ENCODE measurements at regions not wholly inside any gene's neighbourhood (a gene's known extent, or its start where the extent isn't known, plus 50 kb on each side); places are given as distances from the start of the nearest gene placed in this dataset.

DNA sequence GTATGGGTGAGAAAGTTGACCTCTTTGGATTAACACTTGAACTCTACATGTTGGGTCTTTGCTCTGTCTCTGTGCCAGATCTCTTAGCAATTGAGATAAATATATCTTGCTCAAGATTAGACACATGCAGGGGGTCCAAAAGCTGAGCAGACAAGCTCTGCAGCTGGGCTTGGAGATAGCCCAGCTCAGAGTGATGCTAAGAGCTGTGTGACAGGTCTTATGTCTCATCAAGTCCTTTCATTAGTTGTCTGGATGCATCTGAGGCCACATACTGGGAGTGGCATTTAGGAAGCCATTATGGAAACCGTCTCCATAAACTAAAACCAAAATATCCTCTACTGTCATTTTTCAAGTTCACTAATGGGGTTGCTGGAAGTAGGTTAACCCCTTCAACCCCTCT is 289.4 kb upstream of the DUSP10 start:
- no peak for TF ChIP-seq EZH2 (IDR thresholded peaks at IDR 0.05; ENCODE audit: borderline replicate concordance)
- TF ChIP-seq, protein P1, sequence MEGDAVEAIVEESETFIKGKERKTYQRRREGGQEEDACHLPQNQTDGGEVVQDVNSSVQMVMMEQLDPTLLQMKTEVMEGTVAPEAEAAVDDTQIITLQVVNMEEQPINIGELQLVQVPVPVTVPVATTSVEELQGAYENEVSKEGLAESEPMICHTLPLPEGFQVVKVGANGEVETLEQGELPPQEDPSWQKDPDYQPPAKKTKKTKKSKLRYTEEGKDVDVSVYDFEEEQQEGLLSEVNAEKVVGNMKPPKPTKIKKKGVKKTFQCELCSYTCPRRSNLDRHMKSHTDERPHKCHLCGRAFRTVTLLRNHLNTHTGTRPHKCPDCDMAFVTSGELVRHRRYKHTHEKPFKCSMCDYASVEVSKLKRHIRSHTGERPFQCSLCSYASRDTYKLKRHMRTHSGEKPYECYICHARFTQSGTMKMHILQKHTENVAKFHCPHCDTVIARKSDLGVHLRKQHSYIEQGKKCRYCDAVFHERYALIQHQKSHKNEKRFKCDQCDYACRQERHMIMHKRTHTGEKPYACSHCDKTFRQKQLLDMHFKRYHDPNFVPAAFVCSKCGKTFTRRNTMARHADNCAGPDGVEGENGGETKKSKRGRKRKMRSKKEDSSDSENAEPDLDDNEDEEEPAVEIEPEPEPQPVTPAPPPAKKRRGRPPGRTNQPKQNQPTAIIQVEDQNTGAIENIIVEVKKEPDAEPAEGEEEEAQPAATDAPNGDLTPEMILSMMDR (IDR thresholded peaks at IDR 0.05; ENCODE audit: poor library complexity): no peak
- TF ChIP-seq EZH2phosphoT487 (IDR thresholded peaks at IDR 0.05; ENCODE audit: low read depth, severe bottlenecking, unreplicated experiment): no peak
- WGBS (ENCODE audit: low lambda C conversion rate, missing lambda C conversion rate): 59% methylated on average over 1 of the region's 1 CpG
- no peaks in the 10 kb centered on the region for H3K9me3 ChIP-seq (ENCODE audit: low read depth)
- H4K20me1 ChIP-seq (ENCODE audit: insufficient read depth, poor library complexity, severe bottlenecking): no peaks in the 10 kb centered on the region
- no peaks in the 10 kb centered on the region for H3K79me2 ChIP-seq
- H3K27me3 ChIP-seq: no peaks in the 10 kb centered on the region
- DNase-seq (ENCODE audit: low spot score): no peak
- H3K9me2 ChIP-seq (replicated peaks; ENCODE audit: insufficient read depth): no peaks in the 10 kb centered on the region
- no peak overlapping the region for H3K27ac ChIP-seq
- no peak overlapping the region for H3K4me2 ChIP-seq
- no peaks in the 10 kb centered on the region for H3K36me3 ChIP-seq (replicated peaks; ENCODE audit: insufficient read depth, low read depth)
- no peak overlapping the region for H3K4me3 ChIP-seq
- H2AFZ ChIP-seq: no peak overlapping the region
- no peaks in the 10 kb centered on the region for H3K4me1 ChIP-seq (ENCODE audit: insufficient read depth)

GRCh38 chr1:222028676-222029075 is 286.8 kb upstream of the DUSP10 start:
- H3K4me2 ChIP-seq: no peak overlapping the region
- H3K9me3 ChIP-seq (ENCODE audit: low read depth): no peaks in the 10 kb centered on the region
- TF ChIP-seq, protein P1 (IDR thresholded peaks at IDR 0.05; ENCODE audit: poor library complexity): no peak
- TF ChIP-seq EZH2phosphoT487 (IDR thresholded peaks at IDR 0.05; ENCODE audit: low read depth, severe bottlenecking, unreplicated experiment) (no peak), EZH2 (IDR thresholded peaks at IDR 0.05; ENCODE audit: borderline replicate concordance) (no peak)
- 82% methylated on average over 2 of the region's 2 CpGs for WGBS (ENCODE audit: low lambda C conversion rate, missing lambda C conversion rate)
- H3K36me3 ChIP-seq (replicated peaks; ENCODE audit: insufficient read depth, low read depth): no peaks in the 10 kb centered on the region
- no peak overlapping the region for H3K4me3 ChIP-seq
- no peaks in the 10 kb centered on the region for H4K20me1 ChIP-seq (ENCODE audit: insufficient read depth, poor library complexity, severe bottlenecking)
- no peak overlapping the region for H2AFZ ChIP-seq
- no peak for DNase-seq (ENCODE audit: low spot score)
- H3K79me2 ChIP-seq: no peaks in the 10 kb centered on the region
- H3K4me1 ChIP-seq (ENCODE audit: insufficient read depth): no peaks in the 10 kb centered on the region
- H3K27ac ChIP-seq: no peak overlapping the region
- no peaks in the 10 kb centered on the region for H3K27me3 ChIP-seq
- H3K9me2 ChIP-seq (replicated peaks; ENCODE audit: insufficient read depth): no peaks in the 10 kb centered on the region

GRCh38 chr1:222028116-222028515 is 286.2 kb upstream of the DUSP10 start:
- no peak for DNase-seq (ENCODE audit: low spot score)
- H3K27me3 ChIP-seq: no peaks in the 10 kb centered on the region
- no peak overlapping the region for H3K27ac ChIP-seq
- H3K36me3 ChIP-seq (replicated peaks; ENCODE audit: insufficient read depth, low read depth): no peaks in the 10 kb centered on the region
- TF ChIP-seq EZH2 (IDR thresholded peaks at IDR 0.05; ENCODE audit: borderline replicate concordance): no peak
- TF ChIP-seq, protein P1 (IDR thresholded peaks at IDR 0.05; ENCODE audit: poor library complexity): no peak
- no peak for TF ChIP-seq EZH2phosphoT487 (IDR thresholded peaks at IDR 0.05; ENCODE audit: low read depth, severe bottlenecking, unreplicated experiment)
- no peak overlapping the region for H3K4me3 ChIP-seq
- H3K9me3 ChIP-seq (ENCODE audit: low read depth): no peaks in the 10 kb centered on the region
- no peaks in the 10 kb centered on the region for H3K9me2 ChIP-seq (replicated peaks; ENCODE audit: insufficient read depth)
- H4K20me1 ChIP-seq (ENCODE audit: insufficient read depth, poor library complexity, severe bottlenecking): no peaks in the 10 kb centered on the region
- no peaks in the 10 kb centered on the region for H3K4me1 ChIP-seq (ENCODE audit: insufficient read depth)
- H3K79me2 ChIP-seq: no peaks in the 10 kb centered on the region
- WGBS (ENCODE audit: low lambda C conversion rate, missing lambda C conversion rate): 73% methylated on average over 3 of the region's 3 CpGs
- no peak overlapping the region for H3K4me2 ChIP-seq
- no peak overlapping the region for H2AFZ ChIP-seq

- Histone ChIP-seq H3K4me2 (no peak overlapping the region), H4K20me1 (ENCODE audit: insufficient read depth, poor library complexity, severe bottlenecking) (no peaks in the 10 kb centered on the region), H2AFZ (no peak overlapping the region), H3K27me3 (no peaks in the 10 kb centered on the region), H3K4me3 (no peak overlapping the region), H3K36me3 (replicated peaks; ENCODE audit: insufficient read depth, low read depth) (no peaks in the 10 kb centered on the region), H3K9me2 (replicated peaks; ENCODE audit: insufficient read depth) (no peaks in the 10 kb centered on the region), H3K79me2 (no peaks in the 10 kb centered on the region), H3K9me3 (ENCODE audit: low read depth) (no peaks in the 10 kb centered on the region), H3K4me1 (ENCODE audit: insufficient read depth) (no peaks in the 10 kb centered on the region), H3K27ac (no peak overlapping the region)
- WGBS (ENCODE audit: low lambda C conversion rate, missing lambda C conversion rate): 89% methylated on average over 7 of the region's 7 CpGs
- TF ChIP-seq EZH2 (IDR thresholded peaks at IDR 0.05; ENCODE audit: borderline replicate concordance) (no peak), EZH2phosphoT487 (IDR thresholded peaks at IDR 0.05; ENCODE audit: low read depth, severe bottlenecking, unreplicated experiment) (no peak)
- TF ChIP-seq, protein P1 (IDR thresholded peaks at IDR 0.05; ENCODE audit: poor library complexity): no peak
- DNase-seq (ENCODE audit: low spot score): no peak
Measured at GRCh38 chr1:222026280-222026679, 284.4 kb upstream of the DUSP10 start.

Data from hepatocyte (in vitro differentiated cells).